Stimulated activated CD8-positive, alpha-beta memory T cell treated with anti-CD3 and anti-CD28 coated beads, Interleukin-15, amount 100 ng/mL, for 24 hours (primary cell): ENCODE measurements at regions not wholly inside any gene's neighbourhood (a gene's known extent, or its start where the extent isn't known, plus 50 kb on each side); places are given as distances from the start of the nearest gene placed in this dataset.
"Not testable (repeated sequence)": the region's sequence is repeated elsewhere in the genome, so short reads cannot be mapped to it uniquely, and the experiment has no call there.

Experiments used
- DNase-seq: peaks from one replicate; pipeline ENCODE4 v3.0.0-alpha.2; 2020; ENCODE audit warnings: low read depth

GRCh38 chr5:6108981-6109825 lies 269.1 kb downstream of the MED10 start:
- no peak for DNase-seq

DNA sequence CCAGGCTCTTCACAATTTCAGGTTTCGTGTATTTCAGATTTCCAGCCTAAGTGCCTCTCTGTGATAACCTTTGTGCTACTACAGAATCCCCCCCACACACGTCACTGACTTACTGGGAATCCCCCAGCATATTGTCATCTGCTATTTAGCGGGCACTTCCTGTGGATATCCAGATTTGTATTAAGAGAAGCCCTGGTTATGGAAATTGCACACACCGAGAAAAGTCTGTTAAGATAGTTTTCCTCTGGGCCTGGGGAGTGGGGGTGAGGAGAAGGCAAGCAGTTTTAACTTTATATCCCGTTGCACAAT lies 269.9 kb downstream of the MED10 start:
- no peak for DNase-seq

DNA sequence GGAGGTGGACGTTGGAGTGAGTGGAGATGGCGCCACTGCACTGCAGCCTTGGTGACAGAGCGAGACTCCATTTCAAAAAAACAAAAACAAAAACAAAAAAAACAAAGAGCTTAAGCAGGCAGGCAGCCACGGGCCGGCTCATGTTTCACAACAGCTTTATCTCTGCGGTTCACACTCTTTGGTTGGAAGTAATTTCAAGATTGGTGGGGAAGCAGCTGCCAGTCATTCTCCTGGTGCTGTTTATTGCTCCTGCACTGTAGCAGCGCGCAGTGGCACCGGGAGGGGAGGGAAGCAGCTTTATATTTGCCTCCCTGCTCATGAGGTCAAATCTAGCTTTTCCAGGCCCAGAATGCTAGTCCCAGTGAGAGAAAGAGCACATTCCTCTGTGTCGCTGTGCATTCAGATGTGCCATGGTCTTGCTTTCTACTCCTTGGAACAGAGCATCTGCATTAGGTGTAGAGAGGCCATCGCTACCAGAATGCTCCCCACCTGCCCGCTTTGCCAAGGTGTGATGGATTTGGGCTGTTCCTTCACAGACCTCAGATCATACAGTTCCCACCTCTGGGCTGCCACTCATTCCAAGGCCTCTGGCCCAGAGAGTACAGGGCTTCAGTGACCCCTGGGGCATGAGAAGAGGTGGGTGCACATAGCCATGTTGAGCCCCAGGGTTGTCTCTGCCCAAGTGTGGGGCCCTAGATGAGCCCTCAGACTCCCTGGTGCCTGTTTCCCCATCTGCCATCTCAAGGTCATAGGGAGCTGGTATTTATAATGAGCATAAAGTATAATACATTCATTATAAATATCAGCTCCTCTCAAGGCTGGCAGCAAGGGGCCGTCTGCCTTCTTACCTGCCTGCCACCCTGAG lies 270.4 kb downstream of the MED10 start:
- no peak for DNase-seq

- DNase-seq = no peak
These were observed 271.6 kb downstream of the MED10 start for GRCh38 chr5:6106756-6107155.

- DNase-seq = no peak
These were observed 273.0 kb downstream of the MED10 start for GRCh38 chr5:6105320-6105719.

DNA sequence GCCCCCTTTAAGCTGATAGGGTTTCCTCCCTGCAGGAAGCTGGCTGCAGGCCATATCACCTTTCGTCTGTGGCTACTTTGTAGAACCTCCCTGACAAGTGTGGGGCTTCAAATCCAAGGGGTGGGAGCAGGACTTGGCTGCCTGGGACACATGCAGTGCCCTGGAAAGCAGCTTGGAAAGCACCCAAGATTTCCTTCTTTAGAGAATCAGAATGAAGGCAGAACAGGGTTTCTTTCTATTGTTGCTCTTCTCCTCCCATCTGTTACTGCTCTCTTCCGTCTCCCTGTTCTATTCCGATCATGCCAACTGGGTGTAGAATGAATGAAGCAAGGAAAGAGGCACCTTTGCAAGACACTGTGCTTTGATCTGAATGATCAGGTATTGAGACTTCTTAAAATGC lies 282.2 kb downstream of the MED10 start:
- no peak for DNase-seq

- DNase-seq = not testable (repeated sequence)
These were observed 284.2 kb downstream of the MED10 start for GRCh38 chr5:6094180-6094579.

GRCh38 chr5:6090838-6091237 lies 287.5 kb downstream of the MED10 start:
- no peak for DNase-seq

GRCh38 chr5:6090079-6090654 lies 288.2 kb downstream of the MED10 start:
- DNase-seq = no peak

- no peak for DNase-seq
These were observed 289.6 kb downstream of the MED10 start for GRCh38 chr5:6088706-6089105.

- DNase-seq = no peak
These were observed 290.8 kb downstream of the MED10 start for GRCh38 chr5:6087576-6087975.

- DNase-seq = no peak
These were observed 291.5 kb downstream of the MED10 start for GRCh38 chr5:6086871-6087270.

GRCh38 chr5:6085341-6085860 lies 292.9 kb downstream of the MED10 start:
- no peak for DNase-seq

DNA sequence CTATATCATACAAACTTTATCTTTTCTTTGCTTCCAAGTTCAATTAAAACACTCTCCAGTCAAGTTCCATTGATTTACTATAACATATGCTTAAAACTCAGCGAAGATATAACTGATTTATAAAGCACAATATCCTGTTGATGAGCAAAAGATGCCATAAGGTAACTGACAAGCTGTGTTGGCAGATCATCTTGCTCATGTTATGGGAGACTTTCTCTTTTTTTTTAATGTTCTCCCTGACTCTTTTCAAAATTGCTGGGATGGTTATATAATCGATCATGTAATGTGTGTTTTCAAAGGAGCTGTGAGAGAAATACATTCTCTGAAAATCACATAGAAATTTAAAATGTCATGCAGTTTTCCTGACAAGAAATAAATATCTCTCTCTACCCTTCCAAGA lies 293.5 kb downstream of the MED10 start:
- DNase-seq = no peak

DNA sequence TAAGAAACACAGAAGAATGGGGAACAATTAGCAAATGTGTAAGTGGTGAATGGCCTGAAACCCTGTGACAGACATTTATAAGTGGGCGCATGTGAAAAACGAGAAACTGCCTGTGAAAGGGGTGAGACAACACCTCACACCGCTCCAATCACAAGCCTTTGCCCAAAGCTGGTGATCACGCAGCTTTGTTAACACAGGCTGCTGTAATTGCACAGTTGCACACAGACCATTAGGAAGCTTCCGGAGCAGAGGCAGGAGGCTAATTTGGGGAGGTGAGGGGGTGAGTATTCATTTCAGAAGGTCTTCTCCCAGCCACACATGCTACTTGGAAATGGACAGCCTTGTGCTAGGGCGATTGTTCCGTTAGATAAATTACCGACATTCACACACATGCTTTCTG lies 294.0 kb downstream of the MED10 start:
- DNase-seq = no peak

DNA sequence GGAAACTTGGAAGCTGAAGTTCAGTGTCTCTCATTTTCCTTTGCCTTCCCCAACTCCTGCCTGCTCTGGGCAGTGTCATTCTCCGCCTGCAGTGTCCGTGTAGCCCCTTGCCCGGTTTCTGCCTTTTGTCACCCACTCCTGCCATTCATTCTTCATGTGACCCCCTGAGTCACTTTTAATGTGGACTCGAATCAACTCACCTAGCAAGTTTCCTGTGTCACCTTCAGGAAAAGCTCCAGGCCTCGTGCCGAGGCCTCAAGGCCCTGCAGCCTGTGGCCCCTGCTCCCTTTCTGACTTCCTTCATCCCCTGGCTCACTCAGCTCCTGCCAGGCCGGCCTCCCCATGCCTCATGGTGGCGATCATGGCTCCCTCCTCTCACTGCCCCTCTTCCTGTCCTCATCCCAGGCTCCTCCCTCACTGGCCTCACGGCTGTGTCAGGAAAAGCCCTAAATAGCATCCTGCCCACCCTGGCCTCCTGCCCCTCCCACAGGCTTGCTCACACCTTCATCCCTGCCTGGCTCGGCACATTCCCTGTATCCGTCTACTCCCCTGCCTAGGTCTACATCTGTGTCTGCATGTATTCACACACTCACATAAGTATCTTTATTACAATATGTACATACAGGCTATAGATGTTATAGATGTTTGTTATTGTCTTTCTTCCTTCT lies 294.9 kb downstream of the MED10 start:
- DNase-seq = no peak

- no peak for DNase-seq
These were observed 295.7 kb downstream of the MED10 start for GRCh38 chr5:6082685-6083084.

DNA sequence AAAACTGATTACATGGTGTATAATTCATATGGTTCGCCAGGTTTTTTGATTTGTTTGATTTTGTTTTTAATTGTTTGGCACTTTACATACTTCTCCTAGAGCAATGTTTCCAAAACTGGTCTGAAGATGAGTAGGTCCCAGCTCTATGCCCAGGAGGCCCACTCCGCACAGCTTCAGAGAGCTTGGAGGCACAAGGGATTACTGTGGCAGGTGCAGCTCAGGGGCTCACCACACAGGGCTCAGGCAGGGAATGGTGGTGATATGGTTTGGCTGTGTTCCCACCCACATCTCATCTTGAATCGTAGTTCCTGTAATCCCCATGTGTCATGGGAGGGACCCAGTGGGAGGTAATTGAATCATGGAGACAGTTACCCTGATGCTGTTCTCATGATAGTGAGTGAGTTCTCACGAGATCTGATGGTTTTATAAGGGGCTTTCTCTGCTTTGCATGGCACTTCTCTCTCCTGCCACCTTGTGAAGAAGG lies 296.6 kb downstream of the MED10 start:
- no peak for DNase-seq

GRCh38 chr5:6080930-6081726 lies 297.2 kb downstream of the MED10 start:
- DNase-seq = no peak

DNA sequence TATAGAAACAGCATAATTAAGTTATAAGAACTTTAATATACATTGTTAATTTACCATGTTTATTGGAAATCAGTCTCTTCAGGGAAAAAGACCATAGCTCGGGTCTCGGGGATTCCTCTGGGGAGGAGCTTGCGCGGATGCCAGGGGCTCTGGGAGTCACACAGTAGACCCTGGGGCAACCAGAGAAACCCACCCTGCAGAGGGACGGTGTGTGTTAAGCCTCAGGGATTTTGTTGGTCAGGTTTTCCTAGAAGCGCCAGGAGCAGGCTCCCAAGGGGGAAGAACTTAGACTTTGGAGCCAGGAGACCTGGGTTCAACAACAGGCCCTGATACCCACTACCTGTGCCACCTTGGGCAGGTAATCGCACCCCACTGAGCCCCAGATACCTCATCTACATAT lies 297.9 kb downstream of the MED10 start:
- no peak for DNase-seq

- no peak for DNase-seq
These were observed 299.5 kb downstream of the MED10 start for GRCh38 chr5:6078881-6079280.
